ENCODE measurements at regions not wholly inside any gene's neighbourhood (a gene's known extent, or its start where the extent isn't known, plus 50 kb on each side); places are given as distances from the start of the nearest gene placed in this dataset.

GRCh38 chr2:220891405-220891804 is 680.7 kb downstream of the EPHA4 start:
- TF ChIP-seq CTCF (IDR thresholded peaks at IDR 0.05) = no peak
- no peak for TF ChIP-seq POLR2A (IDR thresholded peaks at IDR 0.05)
- TF ChIP-seq POLR2AphosphoS5 (IDR thresholded peaks at IDR 0.05) = no peak
- no peak for TF ChIP-seq EP300 (IDR thresholded peaks at IDR 0.05)
